PC-3 (cell line): ENCODE measurements at regions not wholly inside any gene's neighbourhood (a gene's known extent, or its start where the extent isn't known, plus 50 kb on each side); places are given as distances from the start of the nearest gene placed in this dataset.

ENCODE experiments used
- CTCF ChIP-seq: fragments of 300-600 bp; sonication (generic); conservative IDR thresholded peaks from 2 replicates; pipeline ENCODE4 v1.5.1; 2017; ENCODE audit warnings: antibody characterized with exemption, low read depth, mild to moderate bottlenecking, low read length
- EZH2 ChIP-seq: fragments of 300-600 bp; sonication (generic); IDR thresholded peaks from one replicate; pipeline ENCODE4 v1.6.1; 2017; ENCODE audit warnings: antibody characterized with exemption, mild to moderate bottlenecking, low read length; ENCODE audit not compliant: unreplicated experiment
- EZH2phosphoT487 ChIP-seq: fragments of 300-600 bp; sonication (generic); IDR thresholded peaks from 2 replicates; pipeline ENCODE4 v1.6.1; 2018; ENCODE audit warnings: mild to moderate bottlenecking, antibody characterized with exemption, low read length, borderline replicate concordance

- TF ChIP-seq CTCF (no peak), EZH2phosphoT487 (no peak), EZH2 (no peak)
These were observed 455.3 kb downstream of the ADRA2A start for GRCh38 chr10:111532139-111532538.
